ENCODE measurements at regions not wholly inside any gene's neighbourhood (a gene's known extent, or its start where the extent isn't known, plus 50 kb on each side); places are given as distances from the start of the nearest gene placed in this dataset.

- H3K27ac ChIP-seq (ENCODE audit: low read length) = no peak overlapping the region
- H3K9me3 ChIP-seq (ENCODE audit: insufficient read depth, low read length, severe bottlenecking) = no peaks in the 10 kb centered on the region
- H3K4me1 ChIP-seq (ENCODE audit: insufficient read depth, low read length) = no peaks in the 10 kb centered on the region
- ATAC-seq (ENCODE audit: insufficient read depth, low read depth) = no peak
- H3K4me2 ChIP-seq (ENCODE audit: insufficient read depth, low read length) = no peak overlapping the region
- no peak overlapping the region for H3K9ac ChIP-seq (ENCODE audit: low read depth, low read length)
- H4K20me1 ChIP-seq (ENCODE audit: insufficient read depth, low read length) = peaks cover 5% of the 10 kb centered on the region
- DNase-seq = no peak
- no peaks in the 10 kb centered on the region for H3K79me2 ChIP-seq (ENCODE audit: insufficient read depth, low read length)
- peaks cover 27% of the 10 kb centered on the region for H3K27me3 ChIP-seq (ENCODE audit: insufficient read depth, low read length, poor library complexity)
- H2AFZ ChIP-seq (ENCODE audit: low read depth, low read length) = no peak overlapping the region
- TF ChIP-seq EZH2 (IDR thresholded peaks at IDR 0.05; ENCODE audit: borderline replicate concordance, low read depth, low read length, severe bottlenecking) (no peak), CTCF (IDR thresholded peaks at IDR 0.05; ENCODE audit: borderline replicate concordance, extremely low read depth, low read length, poor library complexity, severe bottlenecking) (no peak)
- no peak overlapping the region for H3K4me3 ChIP-seq (ENCODE audit: low read depth in 1 of 2, low read length in 2 of 2)
- no peaks in the 10 kb centered on the region for H3K36me3 ChIP-seq (ENCODE audit: insufficient read depth, low read length)
Observed at GRCh38 chr6:33898771-33899170, 95.0 kb upstream of the MLN start.

GRCh38 chr6:33897189-33897780, 93.5 kb upstream of the MLN start:
- no peaks in the 10 kb centered on the region for H3K4me1 ChIP-seq (ENCODE audit: insufficient read depth, low read length)
- no peaks in the 10 kb centered on the region for H3K36me3 ChIP-seq (ENCODE audit: insufficient read depth, low read length)
- TF ChIP-seq CTCF (IDR thresholded peaks at IDR 0.05; ENCODE audit: borderline replicate concordance, extremely low read depth, low read length, poor library complexity, severe bottlenecking) (no peak), EZH2 (IDR thresholded peaks at IDR 0.05; ENCODE audit: borderline replicate concordance, low read depth, low read length, severe bottlenecking) (no peak)
- H3K9ac ChIP-seq (ENCODE audit: low read depth, low read length) = no peak overlapping the region
- ATAC-seq (ENCODE audit: insufficient read depth, low read depth) = no peak
- peaks cover 5% of the 10 kb centered on the region for H4K20me1 ChIP-seq (ENCODE audit: insufficient read depth, low read length)
- no peak for DNase-seq
- H3K4me3 ChIP-seq (ENCODE audit: low read depth in 1 of 2, low read length in 2 of 2) = no peak overlapping the region
- no peaks in the 10 kb centered on the region for H3K9me3 ChIP-seq (ENCODE audit: insufficient read depth, low read length, severe bottlenecking)
- H3K27me3 ChIP-seq (ENCODE audit: insufficient read depth, low read length, poor library complexity) = peaks cover 20% of the 10 kb centered on the region
- no peaks in the 10 kb centered on the region for H3K79me2 ChIP-seq (ENCODE audit: insufficient read depth, low read length)
- no peak overlapping the region for H3K4me2 ChIP-seq (ENCODE audit: insufficient read depth, low read length)
- no peak overlapping the region for H2AFZ ChIP-seq (ENCODE audit: low read depth, low read length)
- H3K27ac ChIP-seq (ENCODE audit: low read length) = no peak overlapping the region

GRCh38 chr6:33896391-33897188, 92.8 kb upstream of the MLN start:
- H3K4me3 ChIP-seq (ENCODE audit: low read depth in 1 of 2, low read length in 2 of 2) = no peak overlapping the region
- H3K9me3 ChIP-seq (ENCODE audit: insufficient read depth, low read length, severe bottlenecking) = no peaks in the 10 kb centered on the region
- TF ChIP-seq CTCF (IDR thresholded peaks at IDR 0.05; ENCODE audit: borderline replicate concordance, extremely low read depth, low read length, poor library complexity, severe bottlenecking) (no peak), EZH2 (IDR thresholded peaks at IDR 0.05; ENCODE audit: borderline replicate concordance, low read depth, low read length, severe bottlenecking) (no peak)
- H2AFZ ChIP-seq (ENCODE audit: low read depth, low read length) = no peak overlapping the region
- no peak for DNase-seq
- no peak overlapping the region for H3K4me2 ChIP-seq (ENCODE audit: insufficient read depth, low read length)
- no peak overlapping the region for H3K9ac ChIP-seq (ENCODE audit: low read depth, low read length)
- no peaks in the 10 kb centered on the region for H3K4me1 ChIP-seq (ENCODE audit: insufficient read depth, low read length)
- ATAC-seq (ENCODE audit: insufficient read depth, low read depth) = no peak
- peaks cover 14% of the 10 kb centered on the region for H3K27me3 ChIP-seq (ENCODE audit: insufficient read depth, low read length, poor library complexity)
- H4K20me1 ChIP-seq (ENCODE audit: insufficient read depth, low read length) = peaks cover 5% of the 10 kb centered on the region
- no peak overlapping the region for H3K27ac ChIP-seq (ENCODE audit: low read length)
- H3K79me2 ChIP-seq (ENCODE audit: insufficient read depth, low read length) = no peaks in the 10 kb centered on the region
- no peaks in the 10 kb centered on the region for H3K36me3 ChIP-seq (ENCODE audit: insufficient read depth, low read length)

Measured in DND-41 (cell line).